Fibroblast of the aortic adventitia (primary cell): ENCODE measurements at regions not wholly inside any gene's neighbourhood (a gene's known extent, or its start where the extent isn't known, plus 50 kb on each side); places are given as distances from the start of the nearest gene placed in this dataset.
"Not testable (repeated sequence)": the region's sequence is repeated elsewhere in the genome, so short reads cannot be mapped to it uniquely, and the experiment has no call there.

Experiments used
- DNase-seq: peaks from one replicate; pipeline ENCODE4 v3.0.0-alpha.2; 2010; ENCODE audit warnings: low read depth
- H3K4me3 ChIP-seq: 2 replicates; pipeline ENCODE4 v1.5.1; 2011; ENCODE audit warnings: low read depth, mild to moderate bottlenecking, control low read depth, low read length, moderate library complexity
- TF ChIP-seq, protein P1 (sequence below): IDR thresholded peaks from 2 replicates; pipeline ENCODE4 v1.5.1; 2011; ENCODE audit warnings: mild to moderate bottlenecking, low read length, control low read depth, inconsistent platforms; ENCODE audit not compliant: insufficient read depth

DNA sequence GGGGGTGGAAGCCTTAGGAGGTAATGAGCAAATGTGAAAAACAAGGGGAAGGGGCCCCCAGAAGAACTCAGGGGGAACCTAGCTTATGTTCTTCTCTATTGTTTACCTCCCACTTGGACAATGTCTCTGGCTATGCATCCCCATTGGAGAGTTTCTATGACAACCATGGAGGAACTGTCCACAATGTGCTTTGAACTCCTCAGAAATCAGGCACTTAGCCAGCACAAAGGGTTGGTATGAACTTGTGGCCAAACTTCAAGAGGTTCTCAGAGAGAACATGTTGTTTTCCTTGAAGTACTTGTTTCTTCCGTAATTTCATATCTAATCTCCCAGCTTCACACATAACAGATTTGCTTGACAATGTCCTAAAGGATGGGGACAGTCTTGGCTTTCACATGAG, 202.8 kb upstream of the PELI2 start:
- TF ChIP-seq, protein P1, sequence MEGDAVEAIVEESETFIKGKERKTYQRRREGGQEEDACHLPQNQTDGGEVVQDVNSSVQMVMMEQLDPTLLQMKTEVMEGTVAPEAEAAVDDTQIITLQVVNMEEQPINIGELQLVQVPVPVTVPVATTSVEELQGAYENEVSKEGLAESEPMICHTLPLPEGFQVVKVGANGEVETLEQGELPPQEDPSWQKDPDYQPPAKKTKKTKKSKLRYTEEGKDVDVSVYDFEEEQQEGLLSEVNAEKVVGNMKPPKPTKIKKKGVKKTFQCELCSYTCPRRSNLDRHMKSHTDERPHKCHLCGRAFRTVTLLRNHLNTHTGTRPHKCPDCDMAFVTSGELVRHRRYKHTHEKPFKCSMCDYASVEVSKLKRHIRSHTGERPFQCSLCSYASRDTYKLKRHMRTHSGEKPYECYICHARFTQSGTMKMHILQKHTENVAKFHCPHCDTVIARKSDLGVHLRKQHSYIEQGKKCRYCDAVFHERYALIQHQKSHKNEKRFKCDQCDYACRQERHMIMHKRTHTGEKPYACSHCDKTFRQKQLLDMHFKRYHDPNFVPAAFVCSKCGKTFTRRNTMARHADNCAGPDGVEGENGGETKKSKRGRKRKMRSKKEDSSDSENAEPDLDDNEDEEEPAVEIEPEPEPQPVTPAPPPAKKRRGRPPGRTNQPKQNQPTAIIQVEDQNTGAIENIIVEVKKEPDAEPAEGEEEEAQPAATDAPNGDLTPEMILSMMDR = no peak
- DNase-seq = no peak
- no peak overlapping the region for H3K4me3 ChIP-seq

DNA sequence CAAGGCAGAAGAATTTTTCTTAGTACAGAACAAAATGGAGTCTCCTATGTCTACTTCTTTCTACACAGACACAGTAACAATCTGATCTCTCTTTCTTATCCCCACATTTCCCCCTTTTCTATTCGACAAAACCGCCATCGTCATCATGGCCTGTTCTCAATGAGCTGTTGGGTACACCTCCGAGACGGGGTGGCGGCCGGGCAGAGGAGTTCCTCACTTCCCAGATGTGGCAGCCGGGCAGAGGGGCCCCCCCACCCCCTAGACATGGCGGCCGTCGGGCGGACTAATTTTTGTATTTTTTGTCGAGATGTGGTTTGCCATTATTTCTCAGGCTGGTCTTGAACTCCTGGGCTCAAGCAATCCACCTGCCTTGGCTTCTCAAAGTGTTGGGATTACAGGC, 198.4 kb upstream of the PELI2 start:
- DNase-seq, H3K4me3 ChIP-seq: not testable (repeated sequence)

DNA sequence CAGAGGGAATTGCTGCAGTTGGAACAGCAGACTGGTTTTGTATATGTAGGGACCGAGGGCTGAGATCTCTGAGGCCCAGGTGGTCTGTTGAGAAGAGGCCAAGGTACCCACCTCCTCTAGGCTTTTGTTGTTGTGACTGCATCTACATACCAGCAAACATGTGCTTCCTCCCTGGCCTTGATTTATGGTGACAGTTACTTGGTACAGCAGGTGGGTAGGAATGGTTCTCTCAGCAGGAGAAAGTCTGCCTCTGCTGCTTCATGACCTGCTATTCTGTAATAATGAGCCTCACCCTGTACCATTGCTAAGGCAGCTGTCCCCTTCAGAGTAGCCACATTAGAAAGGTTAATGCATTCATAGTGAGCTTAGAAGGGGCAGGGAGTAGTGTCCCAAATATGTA, 196.7 kb upstream of the PELI2 start:
- DNase-seq = no peak
- TF ChIP-seq, protein P1 = no peak

DNA sequence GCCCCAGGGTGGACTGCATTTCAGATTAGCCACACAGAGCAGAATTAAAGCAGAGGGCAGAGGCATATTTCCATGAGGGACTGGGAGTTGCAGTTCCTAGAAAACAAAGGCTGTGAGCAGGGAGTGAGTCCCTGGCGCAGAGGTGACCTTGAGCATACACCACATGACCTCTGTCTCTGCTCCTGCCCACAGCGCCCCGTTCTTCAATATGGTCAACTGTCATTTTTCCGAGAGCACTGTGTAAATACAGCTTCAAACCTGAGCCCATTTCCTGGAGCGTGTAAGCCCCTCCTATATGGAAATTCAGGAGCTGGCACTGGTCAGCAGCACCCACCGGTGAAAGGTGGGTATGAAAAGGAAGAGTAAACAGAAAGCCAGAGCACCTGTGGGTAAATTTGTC, 192.2 kb upstream of the PELI2 start:
- TF ChIP-seq, protein P1 = no peak
- no peak overlapping the region for H3K4me3 ChIP-seq
- DNase-seq = no peak

More for the DNA sequence above, 196.7 kb upstream of the PELI2 start:
- H3K4me3 ChIP-seq = no peak overlapping the region

DNA sequence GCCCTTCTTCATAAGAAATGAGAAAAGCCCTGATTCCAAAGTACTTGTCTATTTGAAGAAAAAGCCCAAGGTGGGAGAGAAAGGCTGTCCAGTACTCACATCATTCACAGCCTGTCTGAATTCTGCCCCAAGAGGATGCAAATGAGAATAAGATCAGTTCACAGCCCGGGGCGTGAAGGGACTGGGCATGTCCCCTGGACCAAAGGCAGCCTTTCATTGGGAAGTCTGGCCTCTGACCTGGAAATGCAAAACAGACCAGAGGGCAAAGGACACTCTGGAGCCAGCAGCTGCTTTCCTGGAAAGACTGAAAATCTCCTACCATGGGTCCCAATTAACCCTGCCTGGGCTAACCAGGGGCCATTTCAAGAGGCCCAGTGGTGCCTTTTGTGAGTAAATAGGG, 191.2 kb upstream of the PELI2 start:
- DNase-seq = no peak
- TF ChIP-seq, protein P1 = no peak
- no peak overlapping the region for H3K4me3 ChIP-seq

DNA sequence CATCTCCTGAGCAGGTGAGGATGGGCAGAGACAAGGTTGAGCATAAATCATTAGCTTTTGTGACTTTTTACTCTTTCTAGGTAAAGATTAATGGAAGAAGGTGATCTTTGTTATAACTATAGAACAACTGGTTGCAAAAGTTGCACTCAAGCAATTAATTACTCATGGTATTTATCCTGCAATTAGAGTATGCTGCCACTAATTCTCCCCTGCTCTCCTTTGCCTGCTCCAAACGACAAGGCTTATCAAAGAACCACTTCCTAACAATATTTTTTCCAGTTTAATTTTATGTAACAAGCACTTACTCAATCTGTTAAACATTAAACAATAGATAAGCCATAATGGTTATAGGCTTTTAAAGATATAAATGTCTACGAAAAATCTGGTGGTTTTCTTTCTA, 189.9 kb upstream of the PELI2 start:
- TF ChIP-seq, protein P1 = no peak
- no peak for DNase-seq
- H3K4me3 ChIP-seq = no peak overlapping the region

DNA sequence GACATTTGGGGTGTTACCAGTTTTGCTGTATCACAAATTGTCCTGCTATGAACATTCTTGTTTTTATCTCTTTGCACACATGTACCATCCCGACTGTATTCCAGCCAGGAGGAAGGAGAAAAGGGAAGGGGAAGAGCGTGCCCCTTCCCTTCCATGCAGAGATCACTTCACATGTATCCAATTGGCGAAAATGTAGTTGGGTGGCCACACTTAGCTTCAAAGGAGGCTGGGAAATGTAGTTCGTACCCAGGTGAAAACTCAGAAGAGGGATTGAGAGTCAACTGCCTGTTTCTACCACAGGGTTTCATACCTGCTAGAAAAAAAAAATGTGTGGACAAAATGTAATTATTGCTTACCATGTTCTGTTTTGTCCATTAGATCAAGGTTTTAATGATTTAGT, 189.1 kb upstream of the PELI2 start:
- no peak for DNase-seq
- TF ChIP-seq, protein P1 = no peak
- H3K4me3 ChIP-seq = no peak overlapping the region
